ENCODE measurements at regions not wholly inside any gene's neighbourhood (a gene's known extent, or its start where the extent isn't known, plus 50 kb on each side); places are given as distances from the start of the nearest gene placed in this dataset.
A peak's percentile ranks its signal among the peaks of the same experiment; 100 is the strongest.
"Not testable (repeated sequence)": the region's sequence is repeated elsewhere in the genome, so short reads cannot be mapped to it uniquely, and the experiment has no call there.

- not testable (repeated sequence) for H3K27me3 Mint-ChIP-seq; H3K27ac Mint-ChIP-seq; H3K4me3 Mint-ChIP-seq; H3K9me3 Mint-ChIP-seq (ENCODE audit: low read depth)
- peaks cover 29% of the 10 kb centered on the region for H3K36me3 Mint-ChIP-seq
- H3K4me1 Mint-ChIP-seq (ENCODE audit: low read depth): peaks cover 11% of the 10 kb centered on the region
Measured at GRCh38 chr3:197618408-197618807, 62.6 kb upstream of the BDH1 start.

DNA sequence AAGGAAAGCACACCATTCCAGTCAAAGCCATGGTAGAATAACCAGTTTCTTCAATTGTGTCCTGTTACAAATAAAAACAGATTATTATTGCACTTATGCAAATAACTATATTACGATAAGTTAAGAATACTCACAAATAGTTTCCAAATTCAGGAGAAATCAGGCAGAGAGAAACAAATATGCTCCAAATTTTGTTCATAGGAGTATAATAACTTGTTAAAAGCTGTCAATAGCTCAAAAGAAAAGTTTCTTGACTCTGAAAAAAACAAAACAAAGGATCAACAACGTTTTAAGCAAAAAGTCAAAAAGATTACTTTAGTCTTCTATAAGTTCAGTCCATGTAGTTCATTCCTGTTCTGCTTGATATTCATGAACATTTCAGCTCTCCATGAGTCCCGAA is 59.7 kb upstream of the BDH1 start:
- H3K27ac Mint-ChIP-seq: no peak overlapping the region
- H3K4me1 Mint-ChIP-seq (ENCODE audit: low read depth): peaks cover 28% of the 10 kb centered on the region
- peaks cover 35% of the 10 kb centered on the region for H3K36me3 Mint-ChIP-seq
- H3K9me3 Mint-ChIP-seq (ENCODE audit: low read depth): no peaks in the 10 kb centered on the region
- no peak overlapping the region for H3K4me3 Mint-ChIP-seq
- no peaks in the 10 kb centered on the region for H3K27me3 Mint-ChIP-seq

- Mint-ChIP-seq H3K4me1 (ENCODE audit: low read depth) (peaks cover 34% of the 10 kb centered on the region), H3K36me3 (peaks cover 37% of the 10 kb centered on the region), H3K27ac (peak overlapping the region; percentile 94)
- not testable (repeated sequence) for H3K9me3 Mint-ChIP-seq (ENCODE audit: low read depth); H3K27me3 Mint-ChIP-seq; H3K4me3 Mint-ChIP-seq
Measured at GRCh38 chr3:197614134-197614533, 58.4 kb upstream of the BDH1 start.

- H3K4me3 Mint-ChIP-seq: peak overlapping the region; percentile 47
- peaks cover 34% of the 10 kb centered on the region for H3K4me1 Mint-ChIP-seq (ENCODE audit: low read depth)
- H3K36me3 Mint-ChIP-seq: peaks cover 38% of the 10 kb centered on the region
- peak overlapping the region; percentile 94 for H3K27ac Mint-ChIP-seq
- no peaks in the 10 kb centered on the region for H3K27me3 Mint-ChIP-seq
- H3K9me3 Mint-ChIP-seq (ENCODE audit: low read depth): no peaks in the 10 kb centered on the region
Measured at GRCh38 chr3:197613199-197613598, 57.4 kb upstream of the BDH1 start.

DNA sequence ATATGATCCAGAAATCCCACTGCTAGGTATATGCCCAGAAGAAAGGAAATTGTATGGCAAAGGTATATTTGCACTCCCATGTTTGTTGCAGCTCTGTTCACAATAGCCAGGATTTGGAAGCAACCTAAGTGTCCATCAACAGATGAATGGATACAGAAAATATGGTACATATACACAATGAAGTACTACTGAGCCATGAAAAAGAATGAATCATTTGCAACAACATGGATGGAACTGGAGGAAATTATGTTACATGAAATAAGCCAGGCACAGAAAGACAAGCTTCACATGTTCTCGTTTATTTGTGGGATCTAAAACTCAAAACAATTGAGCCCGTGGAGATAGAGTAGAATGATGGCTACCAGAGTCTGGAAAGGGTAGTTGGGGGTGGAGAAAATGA is 55.5 kb upstream of the BDH1 start:
- Mint-ChIP-seq H3K4me1 (ENCODE audit: low read depth) (peaks cover 34% of the 10 kb centered on the region), H3K27ac (peak overlapping the region; percentile 59), H3K27me3 (no peaks in the 10 kb centered on the region), H3K9me3 (ENCODE audit: low read depth) (no peaks in the 10 kb centered on the region), H3K36me3 (peaks cover 32% of the 10 kb centered on the region), H3K4me3 (no peak overlapping the region)

DNA sequence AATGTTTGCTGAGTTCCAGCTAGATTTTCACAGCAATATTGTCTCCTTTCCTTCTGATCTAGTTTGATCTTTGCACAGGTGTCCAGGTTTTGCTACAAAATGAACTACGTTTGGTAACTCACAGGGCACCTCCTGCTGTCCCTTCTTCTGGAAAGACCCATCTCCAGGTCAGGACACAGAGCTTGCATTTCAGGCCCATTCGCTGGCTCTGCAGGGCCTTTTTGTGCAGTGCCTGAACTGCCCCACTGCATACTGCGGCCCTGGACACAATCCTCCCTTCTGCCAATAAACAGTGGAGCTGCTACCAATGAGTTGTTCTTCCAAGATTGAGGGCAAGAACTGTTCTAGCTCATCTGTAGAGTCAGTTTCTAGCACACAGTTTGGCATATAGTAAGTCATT is 50.7 kb upstream of the BDH1 start:
- Mint-ChIP-seq H3K27ac (no peak overlapping the region), H3K9me3 (ENCODE audit: low read depth) (no peaks in the 10 kb centered on the region), H3K27me3 (no peaks in the 10 kb centered on the region), H3K4me1 (ENCODE audit: low read depth) (peaks cover 14% of the 10 kb centered on the region), H3K36me3 (peaks cover 9% of the 10 kb centered on the region), H3K4me3 (no peak overlapping the region)
